ENCODE measurements at regions not wholly inside any gene's neighbourhood (a gene's known extent, or its start where the extent isn't known, plus 50 kb on each side); places are given as distances from the start of the nearest gene placed in this dataset.

DNA sequence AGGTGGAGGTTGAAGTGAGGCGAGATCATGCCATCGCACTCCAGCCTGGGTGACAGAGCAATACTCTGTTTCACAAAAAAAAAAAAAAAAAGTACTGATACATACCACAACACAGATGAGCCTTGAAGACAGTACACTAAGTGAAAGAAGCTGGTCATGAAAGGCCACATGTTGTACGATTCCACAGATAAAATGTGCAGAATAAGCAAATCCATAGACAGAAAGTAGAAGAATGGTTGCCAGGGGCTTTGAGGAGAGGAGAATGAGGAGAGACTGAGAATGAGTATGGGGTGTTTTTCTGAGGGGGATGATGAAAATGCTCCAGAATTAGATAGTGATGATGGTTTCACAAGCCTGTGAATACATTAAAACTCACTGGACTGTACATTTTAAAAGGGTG is 155.6 kb upstream of the PSMD7 start:
- WGBS (ENCODE audit: low lambda C conversion rate): 55% methylated on average over 3 of the region's 3 CpGs

DNA sequence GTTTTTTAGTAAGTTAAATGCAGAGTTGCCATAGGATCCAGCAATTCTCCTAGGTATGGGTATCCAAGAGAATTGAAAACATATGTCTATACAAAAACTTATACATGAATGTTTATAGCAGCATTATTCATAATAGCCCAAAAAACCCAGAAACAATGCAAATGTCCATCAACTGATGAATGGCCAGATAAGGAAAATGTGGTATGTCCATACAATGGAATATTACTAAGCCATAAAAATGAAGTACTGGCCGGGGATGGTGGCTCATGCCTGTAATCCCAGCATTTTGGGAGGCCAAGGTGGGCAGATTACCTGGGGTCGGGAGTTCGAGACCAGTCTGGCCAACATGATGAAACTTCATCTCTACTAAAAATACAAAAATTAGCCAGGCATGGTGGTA is 156.1 kb upstream of the PSMD7 start:
- Histone ChIP-seq H3K27me3 (ENCODE audit: insufficient read depth) (no peaks in the 10 kb centered on the region), H3K9me3 (no peaks in the 10 kb centered on the region), H3K4me3 (ENCODE audit: low read depth in 2 of 2, low read length in 1 of 2) (no peak overlapping the region), H3K4me1 (ENCODE audit: control insufficient read depth in 1 of 2, insufficient read depth in 2 of 2, low read depth in 1 of 2, low read length in 1 of 2) (no peaks in the 10 kb centered on the region), H2AFZ (ENCODE audit: low read depth) (no peak overlapping the region), H3K36me3 (replicated peaks in 1 of 2; ENCODE audit: control insufficient read depth in 1 of 2, insufficient read depth in 2 of 2, low read length in 1 of 2) (no peaks in the 10 kb centered on the region), H4K20me1 (ENCODE audit: insufficient read depth) (no peaks in the 10 kb centered on the region), H3K79me2 (ENCODE audit: insufficient read depth) (no peaks in the 10 kb centered on the region), H3K27ac (ENCODE audit: low read depth in 2 of 2, low read length in 1 of 2) (no peak overlapping the region), H3K4me2 (no peak overlapping the region), H3K9ac (no peak overlapping the region), H3F3A (replicated peaks; ENCODE audit: insufficient read depth) (no peaks in the 10 kb centered on the region), H3K9me2 (no peaks in the 10 kb centered on the region)
- WGBS (ENCODE audit: low lambda C conversion rate): 13% methylated on average over 3 of the region's 3 CpGs
- ChIA-PET POLR2A (no interaction called here), CTCF (no interaction called here)
- DNase-seq: no peak
- TF ChIP-seq, protein P1, sequence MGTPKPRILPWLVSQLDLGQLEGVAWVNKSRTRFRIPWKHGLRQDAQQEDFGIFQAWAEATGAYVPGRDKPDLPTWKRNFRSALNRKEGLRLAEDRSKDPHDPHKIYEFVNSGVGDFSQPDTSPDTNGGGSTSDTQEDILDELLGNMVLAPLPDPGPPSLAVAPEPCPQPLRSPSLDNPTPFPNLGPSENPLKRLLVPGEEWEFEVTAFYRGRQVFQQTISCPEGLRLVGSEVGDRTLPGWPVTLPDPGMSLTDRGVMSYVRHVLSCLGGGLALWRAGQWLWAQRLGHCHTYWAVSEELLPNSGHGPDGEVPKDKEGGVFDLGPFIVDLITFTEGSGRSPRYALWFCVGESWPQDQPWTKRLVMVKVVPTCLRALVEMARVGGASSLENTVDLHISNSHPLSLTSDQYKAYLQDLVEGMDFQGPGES (IDR thresholded peaks at IDR 0.05; ENCODE audit: low read depth, low read length): no peak
- no peak for TF ChIP-seq TAF1 (IDR thresholded peaks at IDR 0.05; ENCODE audit: borderline replicate concordance, low read depth, low read length)
- TF ChIP-seq, protein P2, sequence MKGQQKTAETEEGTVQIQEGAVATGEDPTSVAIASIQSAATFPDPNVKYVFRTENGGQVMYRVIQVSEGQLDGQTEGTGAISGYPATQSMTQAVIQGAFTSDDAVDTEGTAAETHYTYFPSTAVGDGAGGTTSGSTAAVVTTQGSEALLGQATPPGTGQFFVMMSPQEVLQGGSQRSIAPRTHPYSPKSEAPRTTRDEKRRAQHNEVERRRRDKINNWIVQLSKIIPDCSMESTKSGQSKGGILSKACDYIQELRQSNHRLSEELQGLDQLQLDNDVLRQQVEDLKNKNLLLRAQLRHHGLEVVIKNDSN (IDR thresholded peaks at IDR 0.05; ENCODE audit: borderline replicate concordance, low read depth): no peak
- TF ChIP-seq SMC3 (IDR thresholded peaks at IDR 0.05; ENCODE audit: low read depth, low read length): no peak
- TF ChIP-seq, protein P3, sequence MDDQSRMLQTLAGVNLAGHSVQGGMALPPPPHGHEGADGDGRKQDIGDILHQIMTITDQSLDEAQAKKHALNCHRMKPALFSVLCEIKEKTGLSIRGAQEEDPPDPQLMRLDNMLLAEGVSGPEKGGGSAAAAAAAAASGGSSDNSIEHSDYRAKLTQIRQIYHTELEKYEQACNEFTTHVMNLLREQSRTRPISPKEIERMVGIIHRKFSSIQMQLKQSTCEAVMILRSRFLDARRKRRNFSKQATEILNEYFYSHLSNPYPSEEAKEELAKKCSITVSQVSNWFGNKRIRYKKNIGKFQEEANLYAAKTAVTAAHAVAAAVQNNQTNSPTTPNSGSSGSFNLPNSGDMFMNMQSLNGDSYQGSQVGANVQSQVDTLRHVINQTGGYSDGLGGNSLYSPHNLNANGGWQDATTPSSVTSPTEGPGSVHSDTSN (IDR thresholded peaks at IDR 0.05): no peak
- TF ChIP-seq, protein P4, sequence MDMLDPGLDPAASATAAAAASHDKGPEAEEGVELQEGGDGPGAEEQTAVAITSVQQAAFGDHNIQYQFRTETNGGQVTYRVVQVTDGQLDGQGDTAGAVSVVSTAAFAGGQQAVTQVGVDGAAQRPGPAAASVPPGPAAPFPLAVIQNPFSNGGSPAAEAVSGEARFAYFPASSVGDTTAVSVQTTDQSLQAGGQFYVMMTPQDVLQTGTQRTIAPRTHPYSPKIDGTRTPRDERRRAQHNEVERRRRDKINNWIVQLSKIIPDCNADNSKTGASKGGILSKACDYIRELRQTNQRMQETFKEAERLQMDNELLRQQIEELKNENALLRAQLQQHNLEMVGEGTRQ (IDR thresholded peaks at IDR 0.05; ENCODE audit: borderline replicate concordance, low read depth, low read length): no peak

More for the DNA sequence above, 155.6 kb upstream of the PSMD7 start:
- H3K27ac ChIP-seq (ENCODE audit: low read depth in 2 of 2, low read length in 1 of 2): no peak overlapping the region
- no peaks in the 10 kb centered on the region for H3F3A ChIP-seq (replicated peaks; ENCODE audit: insufficient read depth)
- no peaks in the 10 kb centered on the region for H3K9me2 ChIP-seq
- H3K79me2 ChIP-seq (ENCODE audit: insufficient read depth): no peaks in the 10 kb centered on the region
- TF ChIP-seq MEF2A (IDR thresholded peaks at IDR 0.05; ENCODE audit: borderline replicate concordance, low read depth) (no peak), POLR2AphosphoS5 (IDR thresholded peaks at IDR 0.05; ENCODE audit: low read depth, low read length) (no peak), MXI1 (IDR thresholded peaks at IDR 0.05; ENCODE audit: low read depth, low read length) (no peak), NFIC (IDR thresholded peaks at IDR 0.05; ENCODE audit: borderline replicate concordance) (no peak), ELF1 (IDR thresholded peaks at IDR 0.05) (no peak), TCF12 (IDR thresholded peaks at IDR 0.05) (no peak), SMC3 (IDR thresholded peaks at IDR 0.05; ENCODE audit: low read depth, low read length) (no peak), FOXM1 (IDR thresholded peaks at IDR 0.05; ENCODE audit: low read depth) (no peak), FOSL2 (IDR thresholded peaks at IDR 0.05; ENCODE audit: borderline replicate concordance, low read depth) (no peak), TEAD4 (IDR thresholded peaks at IDR 0.05; ENCODE audit: borderline replicate concordance, insufficient read depth) (no peak), FOXJ3 (CRISPR knock-in tag; IDR thresholded peaks at IDR 0.05) (no peak)
- TF ChIP-seq, protein P5, sequence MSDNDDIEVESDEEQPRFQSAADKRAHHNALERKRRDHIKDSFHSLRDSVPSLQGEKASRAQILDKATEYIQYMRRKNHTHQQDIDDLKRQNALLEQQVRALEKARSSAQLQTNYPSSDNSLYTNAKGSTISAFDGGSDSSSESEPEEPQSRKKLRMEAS (IDR thresholded peaks at IDR 0.05; ENCODE audit: low read depth): no peak
- TF ChIP-seq, protein P1 (IDR thresholded peaks at IDR 0.05; ENCODE audit: low read depth, low read length): no peak
- TF ChIP-seq, protein P6, sequence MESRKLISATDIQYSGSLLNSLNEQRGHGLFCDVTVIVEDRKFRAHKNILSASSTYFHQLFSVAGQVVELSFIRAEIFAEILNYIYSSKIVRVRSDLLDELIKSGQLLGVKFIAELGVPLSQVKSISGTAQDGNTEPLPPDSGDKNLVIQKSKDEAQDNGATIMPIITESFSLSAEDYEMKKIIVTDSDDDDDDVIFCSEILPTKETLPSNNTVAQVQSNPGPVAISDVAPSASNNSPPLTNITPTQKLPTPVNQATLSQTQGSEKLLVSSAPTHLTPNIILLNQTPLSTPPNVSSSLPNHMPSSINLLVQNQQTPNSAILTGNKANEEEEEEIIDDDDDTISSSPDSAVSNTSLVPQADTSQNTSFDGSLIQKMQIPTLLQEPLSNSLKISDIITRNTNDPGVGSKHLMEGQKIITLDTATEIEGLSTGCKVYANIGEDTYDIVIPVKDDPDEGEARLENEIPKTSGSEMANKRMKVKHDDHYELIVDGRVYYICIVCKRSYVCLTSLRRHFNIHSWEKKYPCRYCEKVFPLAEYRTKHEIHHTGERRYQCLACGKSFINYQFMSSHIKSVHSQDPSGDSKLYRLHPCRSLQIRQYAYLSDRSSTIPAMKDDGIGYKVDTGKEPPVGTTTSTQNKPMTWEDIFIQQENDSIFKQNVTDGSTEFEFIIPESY (IDR thresholded peaks at IDR 0.05; ENCODE audit: borderline replicate concordance, low read depth): no peak
- no peaks in the 10 kb centered on the region for H3K9me3 ChIP-seq
- CTCF ChIA-PET: no interaction called here
- H3K4me3 ChIP-seq (ENCODE audit: low read depth in 2 of 2, low read length in 1 of 2): no peak overlapping the region
- H3K27me3 ChIP-seq (ENCODE audit: insufficient read depth): no peaks in the 10 kb centered on the region
- POLR2A ChIA-PET: no interaction called here
- DNase-seq: no peak
- no peak overlapping the region for H3K9ac ChIP-seq
- H3K4me2 ChIP-seq: no peak overlapping the region
- no peaks in the 10 kb centered on the region for H3K4me1 ChIP-seq (ENCODE audit: control insufficient read depth in 1 of 2, insufficient read depth in 2 of 2, low read depth in 1 of 2, low read length in 1 of 2)
- no peaks in the 10 kb centered on the region for H3K36me3 ChIP-seq (replicated peaks in 1 of 2; ENCODE audit: control insufficient read depth in 1 of 2, insufficient read depth in 2 of 2, low read length in 1 of 2)
- no peaks in the 10 kb centered on the region for H4K20me1 ChIP-seq (ENCODE audit: insufficient read depth)
- H2AFZ ChIP-seq (ENCODE audit: low read depth): no peak overlapping the region

Measured in SK-N-SH (cell line).